ENCODE measurements at regions not wholly inside any gene's neighbourhood (a gene's known extent, or its start where the extent isn't known, plus 50 kb on each side); places are given as distances from the start of the nearest gene placed in this dataset.
"Not testable (repeated sequence)": the region's sequence is repeated elsewhere in the genome, so short reads cannot be mapped to it uniquely, and the experiment has no call there.

- no peak overlapping the region for H3K4me3 ChIP-seq
- ATAC-seq (ENCODE audit: insufficient number of reproducible peaks, low FRiP score, low read depth), result no peak
- no peak for DNase-seq (ENCODE audit: low spot score)
- no peaks in the 10 kb centered on the region for H3K9me3 ChIP-seq
- H3K27ac ChIP-seq, result no peak overlapping the region
- no peaks in the 10 kb centered on the region for H3K36me3 ChIP-seq
- no peak for TF ChIP-seq CTCF (IDR thresholded peaks at IDR 0.05)
- H3K4me1 ChIP-seq (ENCODE audit: control insufficient read depth in 1 of 2, low read depth in 2 of 2), result peaks cover 0 to 4% of the 10 kb centered on the region in 2 donors
- no peaks in the 10 kb centered on the region for H3K27me3 ChIP-seq (replicated peaks; ENCODE audit: insufficient read depth)
Observed at GRCh38 chr9:88872192-88872946, 118.9 kb upstream of the S1PR3 start.

- no peak for TF ChIP-seq CTCF (IDR thresholded peaks at IDR 0.05)
- Histone ChIP-seq H3K4me3 (no peak overlapping the region), H3K9me3 (no peaks in the 10 kb centered on the region), H3K27ac (no peak overlapping the region), H3K36me3 (no peaks in the 10 kb centered on the region), H3K27me3 (replicated peaks; ENCODE audit: insufficient read depth) (no peaks in the 10 kb centered on the region), H3K4me1 (ENCODE audit: control insufficient read depth in 1 of 2, low read depth in 2 of 2) (peaks cover 0 to 4% of the 10 kb centered on the region in 2 donors)
- ATAC-seq (ENCODE audit: insufficient number of reproducible peaks, low FRiP score, low read depth) (no peak), DNase-seq (ENCODE audit: low spot score) (no peak)
Observed at GRCh38 chr9:88873635-88874034, 117.6 kb upstream of the S1PR3 start.

GRCh38 chr9:88874391-88874790, 116.9 kb upstream of the S1PR3 start:
- DNase-seq (ENCODE audit: low spot score), result no peak
- Histone ChIP-seq H3K36me3 (no peaks in the 10 kb centered on the region), H3K27me3 (replicated peaks; ENCODE audit: insufficient read depth) (no peaks in the 10 kb centered on the region), H3K4me3 (no peak overlapping the region), H3K27ac (no peak overlapping the region), H3K9me3 (no peaks in the 10 kb centered on the region), H3K4me1 (ENCODE audit: control insufficient read depth in 1 of 2, low read depth in 2 of 2) (peaks cover 0 to 4% of the 10 kb centered on the region in 2 donors)
- ATAC-seq (ENCODE audit: insufficient number of reproducible peaks, low FRiP score, low read depth), result no peak
- no peak for TF ChIP-seq CTCF (IDR thresholded peaks at IDR 0.05)

DNA sequence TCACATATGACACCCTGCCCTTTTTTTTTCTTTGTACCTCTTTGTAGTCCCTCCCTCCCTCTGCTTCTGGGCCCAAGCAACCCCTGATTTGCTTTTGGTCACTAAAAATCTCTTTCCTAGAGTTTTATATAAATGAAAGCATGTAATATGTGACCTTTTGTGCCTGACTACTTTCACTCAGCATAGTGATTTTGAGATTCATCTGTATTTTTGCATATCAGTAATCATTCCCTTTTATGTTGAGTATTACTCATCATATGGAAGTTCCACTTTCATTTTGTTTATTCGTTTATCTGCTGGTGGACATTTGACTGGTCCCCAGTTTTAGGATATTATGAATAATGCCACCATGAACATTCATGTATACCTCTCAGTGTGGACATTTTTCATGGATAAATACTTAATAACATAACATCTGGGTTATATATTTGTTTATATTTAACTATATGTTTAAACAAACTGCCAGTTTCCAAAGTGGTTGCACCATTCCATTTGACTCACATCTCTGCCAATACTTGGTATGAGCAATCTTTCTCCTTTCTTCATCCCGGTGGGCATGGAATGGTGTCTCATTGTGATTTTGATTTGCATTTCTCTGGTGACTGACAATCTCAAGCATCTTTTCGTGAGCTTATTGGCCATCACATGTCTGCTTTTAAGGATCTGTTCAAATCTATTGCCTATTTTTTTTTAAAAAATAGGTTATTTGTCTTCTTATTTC, 115.7 kb upstream of the S1PR3 start:
- no peaks in the 10 kb centered on the region for H3K9me3 ChIP-seq
- peaks cover 0 to 4% of the 10 kb centered on the region in 2 donors for H3K4me1 ChIP-seq (ENCODE audit: control insufficient read depth in 1 of 2, low read depth in 2 of 2)
- H3K36me3 ChIP-seq, result no peaks in the 10 kb centered on the region
- ATAC-seq (ENCODE audit: insufficient number of reproducible peaks, low FRiP score, low read depth) (no peak), DNase-seq (ENCODE audit: low spot score) (no peak)
- TF ChIP-seq CTCF (IDR thresholded peaks at IDR 0.05), result no peak
- H3K27ac ChIP-seq, result no peak overlapping the region
- H3K27me3 ChIP-seq (replicated peaks; ENCODE audit: insufficient read depth), result no peaks in the 10 kb centered on the region
- H3K4me3 ChIP-seq, result no peak overlapping the region

DNA sequence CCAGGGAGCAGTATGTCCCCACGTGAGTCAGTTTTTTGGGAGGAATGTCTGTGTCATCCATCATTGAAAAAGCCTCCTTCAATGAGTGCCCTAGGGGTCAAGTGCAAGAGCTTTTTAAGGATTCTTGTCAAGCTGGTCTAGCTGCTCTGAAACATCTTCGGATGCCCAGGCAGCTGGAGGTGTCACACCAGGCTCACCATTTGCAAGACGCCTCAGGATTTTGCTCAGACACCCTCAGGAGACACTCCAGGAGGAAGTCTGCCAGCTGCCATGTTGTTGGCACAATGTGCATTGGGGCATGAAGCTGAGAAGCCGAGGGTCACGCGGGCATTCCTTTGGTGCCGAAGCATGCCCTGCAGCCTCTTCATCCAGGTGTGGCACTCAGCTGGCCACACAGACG, 111.1 kb upstream of the S1PR3 start:
- H3K9me3 ChIP-seq, result peaks cover 3% of the 10 kb centered on the region
- TF ChIP-seq CTCF (IDR thresholded peaks at IDR 0.05), result no peak
- no peaks in the 10 kb centered on the region for H3K4me1 ChIP-seq (ENCODE audit: control insufficient read depth in 1 of 2, low read depth in 2 of 2)
- DNase-seq (ENCODE audit: low spot score), result no peak
- ATAC-seq (ENCODE audit: insufficient number of reproducible peaks, low FRiP score, low read depth), result no peak
- H3K27ac ChIP-seq, result no peak overlapping the region
- no peaks in the 10 kb centered on the region for H3K36me3 ChIP-seq
- no peak overlapping the region for H3K4me3 ChIP-seq
- H3K27me3 ChIP-seq (replicated peaks; ENCODE audit: insufficient read depth), result no peaks in the 10 kb centered on the region

DNA sequence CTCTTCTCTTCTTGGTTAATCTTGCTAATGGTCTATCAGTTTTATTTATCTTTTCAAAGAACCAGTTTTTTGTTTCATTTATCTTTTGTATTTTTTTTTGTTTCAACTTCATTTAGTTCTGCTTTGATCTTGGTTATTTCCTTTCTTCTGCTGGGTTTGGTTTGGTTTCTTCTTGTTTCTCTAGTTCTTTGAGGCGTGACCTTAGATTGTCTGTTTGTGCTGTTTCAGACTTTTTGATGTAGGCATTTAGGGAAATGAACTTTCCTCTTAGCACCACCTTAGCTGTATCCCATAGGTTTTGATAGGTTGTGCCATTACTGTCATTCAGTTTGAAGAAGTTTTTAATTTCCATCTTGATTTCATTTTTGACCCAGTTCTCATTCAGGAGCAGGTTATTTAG, 107.0 kb upstream of the S1PR3 start:
- DNase-seq (ENCODE audit: low spot score), result not testable (repeated sequence)

DNA sequence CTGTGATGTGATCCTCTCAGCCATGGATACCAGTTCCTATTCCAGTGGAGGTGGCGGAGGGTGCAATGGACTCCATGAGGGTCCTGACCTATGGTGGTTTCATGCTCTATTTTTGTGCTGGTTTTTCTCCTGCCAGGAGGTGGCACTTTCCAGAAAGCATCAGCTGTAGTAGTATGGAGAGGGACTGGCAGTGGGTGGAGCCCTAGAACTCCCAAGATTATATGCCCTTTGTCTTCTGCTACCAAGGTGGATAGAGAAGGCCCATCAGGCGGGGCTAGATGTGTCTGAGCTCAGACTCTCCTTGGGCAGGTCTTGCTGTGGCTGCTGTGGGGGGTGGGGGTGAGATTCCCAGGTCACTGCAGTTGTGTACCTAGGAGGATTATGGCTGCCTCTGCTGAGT, 104.5 kb upstream of the S1PR3 start:
- not testable (repeated sequence) for DNase-seq (ENCODE audit: low spot score); H3K36me3 ChIP-seq; ATAC-seq (ENCODE audit: insufficient number of reproducible peaks, low FRiP score, low read depth); H3K9me3 ChIP-seq; H3K4me1 ChIP-seq (ENCODE audit: control insufficient read depth in 1 of 2, low read depth in 2 of 2); H3K27me3 ChIP-seq (replicated peaks; ENCODE audit: insufficient read depth); H3K4me3 ChIP-seq; H3K27ac ChIP-seq

More for the DNA sequence above, 107.0 kb upstream of the S1PR3 start:
- H3K27ac ChIP-seq; H3K4me3 ChIP-seq; H3K36me3 ChIP-seq; ATAC-seq (ENCODE audit: insufficient number of reproducible peaks, low FRiP score, low read depth); H3K4me1 ChIP-seq (ENCODE audit: control insufficient read depth in 1 of 2, low read depth in 2 of 2); H3K9me3 ChIP-seq; H3K27me3 ChIP-seq (replicated peaks; ENCODE audit: insufficient read depth): not testable (repeated sequence)

Measured in thoracic aorta (tissue), 2 donors.